ENCODE measurements at regions not wholly inside any gene's neighbourhood (a gene's known extent, or its start where the extent isn't known, plus 50 kb on each side); places are given as distances from the start of the nearest gene placed in this dataset.
"Not testable (repeated sequence)": the region's sequence is repeated elsewhere in the genome, so short reads cannot be mapped to it uniquely, and the experiment has no call there.

DNA sequence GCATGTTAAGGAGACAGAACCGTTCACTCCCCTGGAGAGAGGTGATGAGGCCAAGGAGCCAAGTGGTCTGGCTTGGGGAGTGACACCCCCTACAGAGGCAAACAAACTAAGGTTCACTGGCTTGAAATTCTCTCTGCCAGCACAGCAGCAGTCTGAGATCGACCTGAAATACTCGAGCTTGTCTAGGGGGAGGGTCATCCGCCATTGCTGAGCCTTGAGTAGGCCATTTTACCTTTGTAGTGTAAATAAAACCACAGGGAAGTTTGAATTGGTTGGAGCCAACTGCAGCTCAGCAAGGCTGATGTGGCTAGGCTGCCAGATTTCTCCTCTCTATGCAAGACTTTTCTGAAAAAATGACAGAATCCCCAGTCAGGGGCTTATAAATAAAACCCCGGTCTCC, 52.9 kb downstream of the CDY2B start:
- DNase-seq; H3K27ac ChIP-seq (ENCODE audit: low read depth in 1 of 2, low read length in 2 of 2); H3K4me3 Mint-ChIP-seq; H3K27ac Mint-ChIP-seq; H3K27me3 ChIP-seq (ENCODE audit: control insufficient read depth in 2 of 2, insufficient read depth in 2 of 2, low read length in 2 of 2); H3K4me3 ChIP-seq (replicated peaks in 1 of 3; ENCODE audit: low read depth in 2 of 3, low read length in 3 of 3); H3K9me3 ChIP-seq (replicated peaks in 1 of 2; ENCODE audit: control insufficient read depth in 1 of 2, insufficient read depth in 1 of 2, low read length in 2 of 2); H2AFZ ChIP-seq (ENCODE audit: insufficient read depth, low read depth, low read length, poor library complexity, severe bottlenecking); H3K79me2 ChIP-seq (ENCODE audit: insufficient read depth, low read length); intact Hi-C loops (cut with micrococcal nuclease); H3K4me1 Mint-ChIP-seq; H3K4me1 ChIP-seq (ENCODE audit: control insufficient read depth in 1 of 2, insufficient read depth in 2 of 2, low read length in 2 of 2); H3K36me3 Mint-ChIP-seq; H3K9ac ChIP-seq (ENCODE audit: insufficient read depth, low read length, poor library complexity, severe bottlenecking); H4K20me1 ChIP-seq (ENCODE audit: insufficient read depth, low read length); H3K9me3 Mint-ChIP-seq; H3K27me3 Mint-ChIP-seq (ENCODE audit: low read depth in 3 of 3); H3K36me3 ChIP-seq (replicated peaks in 1 of 2; ENCODE audit: control insufficient read depth in 1 of 2, insufficient read depth in 2 of 2, low read length in 2 of 2); H3K4me2 ChIP-seq (replicated peaks; ENCODE audit: extremely low read depth, low read length, poor library complexity, severe bottlenecking): not testable (repeated sequence)
- WGBS (ENCODE audit: insufficient coverage): no CpG with 5 or more reads among the region's 5 CpGs

- H3K9me3 ChIP-seq (replicated peaks in 1 of 2; ENCODE audit: control insufficient read depth in 1 of 2, insufficient read depth in 1 of 2, low read length in 2 of 2); H3K36me3 Mint-ChIP-seq; H3K27ac ChIP-seq (ENCODE audit: low read depth in 1 of 2, low read length in 2 of 2); H3K4me1 Mint-ChIP-seq; H3K9ac ChIP-seq (ENCODE audit: insufficient read depth, low read length, poor library complexity, severe bottlenecking); H3K4me3 Mint-ChIP-seq; intact Hi-C loops (cut with micrococcal nuclease); H3K4me1 ChIP-seq (ENCODE audit: control insufficient read depth in 1 of 2, insufficient read depth in 2 of 2, low read length in 2 of 2); H3K79me2 ChIP-seq (ENCODE audit: insufficient read depth, low read length); DNase-seq; H3K36me3 ChIP-seq (replicated peaks in 1 of 2; ENCODE audit: control insufficient read depth in 1 of 2, insufficient read depth in 2 of 2, low read length in 2 of 2); H3K27me3 Mint-ChIP-seq (ENCODE audit: low read depth in 3 of 3); H3K4me3 ChIP-seq (replicated peaks in 1 of 3; ENCODE audit: low read depth in 2 of 3, low read length in 3 of 3); H3K4me2 ChIP-seq (replicated peaks; ENCODE audit: extremely low read depth, low read length, poor library complexity, severe bottlenecking); H3K27me3 ChIP-seq (ENCODE audit: control insufficient read depth in 2 of 2, insufficient read depth in 2 of 2, low read length in 2 of 2); H3K9me3 Mint-ChIP-seq; H3K27ac Mint-ChIP-seq; H2AFZ ChIP-seq (ENCODE audit: insufficient read depth, low read depth, low read length, poor library complexity, severe bottlenecking); H4K20me1 ChIP-seq (ENCODE audit: insufficient read depth, low read length): not testable (repeated sequence)
- no CpG with 5 or more reads among the region's 4 CpGs for WGBS (ENCODE audit: insufficient coverage)
Observed at GRCh38 chrY:17819700-17820099, 60.3 kb downstream of the CDY2B start.

DNA sequence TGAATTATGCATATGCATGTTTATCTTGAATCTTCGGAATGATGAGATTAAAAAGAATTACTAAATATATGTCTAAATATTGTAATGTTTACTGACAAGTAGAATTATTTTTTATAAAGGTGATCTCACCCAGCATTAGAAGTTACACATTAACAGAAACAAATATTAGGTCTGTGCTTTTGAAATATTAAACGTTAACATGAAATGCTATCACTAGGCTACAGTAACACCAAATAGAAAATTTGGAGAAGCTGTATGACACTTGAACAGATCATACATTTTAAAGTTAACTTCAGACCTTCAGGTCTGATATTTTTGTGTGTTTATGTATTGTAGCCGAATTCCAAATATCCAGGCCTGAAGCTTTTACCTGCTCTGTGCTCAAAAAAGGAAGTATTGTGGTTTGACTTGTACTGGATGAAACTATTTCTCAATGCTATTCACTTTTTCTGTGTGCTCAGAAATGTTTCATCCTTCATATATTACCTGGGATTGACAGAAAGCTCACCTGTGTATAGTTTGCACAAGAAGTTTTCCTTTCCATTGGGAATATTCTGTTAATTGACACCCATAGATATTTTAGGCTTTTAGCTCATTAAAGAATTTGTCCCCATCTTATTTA, 60.9 kb downstream of the CDY2B start:
- intact Hi-C loops (cut with micrococcal nuclease); H2AFZ ChIP-seq (ENCODE audit: insufficient read depth, low read depth, low read length, poor library complexity, severe bottlenecking); H3K9ac ChIP-seq (ENCODE audit: insufficient read depth, low read length, poor library complexity, severe bottlenecking); H3K27ac ChIP-seq (ENCODE audit: low read depth in 1 of 2, low read length in 2 of 2); H3K27me3 ChIP-seq (ENCODE audit: control insufficient read depth in 2 of 2, insufficient read depth in 2 of 2, low read length in 2 of 2); H3K36me3 ChIP-seq (replicated peaks in 1 of 2; ENCODE audit: control insufficient read depth in 1 of 2, insufficient read depth in 2 of 2, low read length in 2 of 2); H3K4me3 Mint-ChIP-seq; H3K4me1 Mint-ChIP-seq; H3K36me3 Mint-ChIP-seq; H3K79me2 ChIP-seq (ENCODE audit: insufficient read depth, low read length); H3K27ac Mint-ChIP-seq; DNase-seq; H3K9me3 Mint-ChIP-seq; H3K4me2 ChIP-seq (replicated peaks; ENCODE audit: extremely low read depth, low read length, poor library complexity, severe bottlenecking); H3K9me3 ChIP-seq (replicated peaks in 1 of 2; ENCODE audit: control insufficient read depth in 1 of 2, insufficient read depth in 1 of 2, low read length in 2 of 2); H3K4me3 ChIP-seq (replicated peaks in 1 of 3; ENCODE audit: low read depth in 2 of 3, low read length in 3 of 3); H4K20me1 ChIP-seq (ENCODE audit: insufficient read depth, low read length); H3K4me1 ChIP-seq (ENCODE audit: control insufficient read depth in 1 of 2, insufficient read depth in 2 of 2, low read length in 2 of 2); H3K27me3 Mint-ChIP-seq (ENCODE audit: low read depth in 3 of 3): not testable (repeated sequence)
- WGBS (ENCODE audit: insufficient coverage): no CpG with 5 or more reads among the region's 3 CpGs

DNA sequence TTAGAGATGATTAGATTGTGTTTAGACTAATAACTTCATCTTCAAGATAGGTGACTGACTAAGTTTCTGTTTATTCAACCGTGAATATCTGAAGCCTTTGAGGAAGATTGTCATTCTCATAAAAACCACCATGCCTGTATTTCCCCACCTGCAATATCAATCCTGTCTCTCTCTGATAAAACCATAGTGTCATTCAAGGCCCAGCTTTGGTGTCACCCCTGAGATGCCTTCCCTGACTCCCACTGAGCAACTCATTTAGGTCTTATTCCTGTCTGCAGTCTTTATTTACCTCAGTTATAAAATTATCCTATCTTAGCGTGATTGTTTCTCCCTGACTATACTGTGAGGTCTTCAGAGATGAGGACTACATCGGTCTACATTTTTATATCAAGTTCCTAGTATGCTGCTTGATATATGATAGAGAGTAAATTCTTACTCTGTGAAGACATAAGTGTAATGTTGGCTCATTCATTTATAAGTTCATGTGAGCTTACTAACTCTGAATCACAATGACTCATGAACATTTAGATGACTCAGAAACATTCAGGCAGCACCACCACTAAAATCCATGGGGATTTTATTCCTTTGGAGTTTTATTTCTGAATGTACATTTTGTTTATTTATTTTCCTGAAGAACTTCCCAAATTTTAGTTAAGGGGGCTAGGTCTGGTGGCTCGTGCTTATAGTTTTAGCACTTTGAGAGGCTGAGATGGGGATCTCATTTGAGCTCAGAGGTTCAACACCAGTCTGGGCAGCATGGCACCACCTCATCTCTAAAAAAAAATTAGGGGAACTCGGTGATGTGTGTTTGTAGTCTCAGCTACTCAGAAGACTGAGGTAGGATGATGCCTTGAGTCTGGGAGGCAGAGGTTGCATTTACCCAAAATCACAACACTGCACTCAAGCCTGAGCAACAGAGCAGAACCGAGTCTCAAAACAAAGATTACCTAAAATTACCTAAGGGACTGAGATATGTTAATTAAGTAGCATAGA, 62.6 kb downstream of the CDY2B start:
- H3K4me2 ChIP-seq (replicated peaks; ENCODE audit: extremely low read depth, low read length, poor library complexity, severe bottlenecking); intact Hi-C loops (cut with micrococcal nuclease); H3K4me1 ChIP-seq (ENCODE audit: control insufficient read depth in 1 of 2, insufficient read depth in 2 of 2, low read length in 2 of 2); H3K27me3 ChIP-seq (ENCODE audit: control insufficient read depth in 2 of 2, insufficient read depth in 2 of 2, low read length in 2 of 2); H3K36me3 ChIP-seq (replicated peaks in 1 of 2; ENCODE audit: control insufficient read depth in 1 of 2, insufficient read depth in 2 of 2, low read length in 2 of 2); H3K4me1 Mint-ChIP-seq; H3K4me3 Mint-ChIP-seq; H3K9ac ChIP-seq (ENCODE audit: insufficient read depth, low read length, poor library complexity, severe bottlenecking); H4K20me1 ChIP-seq (ENCODE audit: insufficient read depth, low read length); H3K9me3 ChIP-seq (replicated peaks in 1 of 2; ENCODE audit: control insufficient read depth in 1 of 2, insufficient read depth in 1 of 2, low read length in 2 of 2); H2AFZ ChIP-seq (ENCODE audit: insufficient read depth, low read depth, low read length, poor library complexity, severe bottlenecking); H3K9me3 Mint-ChIP-seq; H3K27ac Mint-ChIP-seq; H3K4me3 ChIP-seq (replicated peaks in 1 of 3; ENCODE audit: low read depth in 2 of 3, low read length in 3 of 3); H3K27me3 Mint-ChIP-seq (ENCODE audit: low read depth in 3 of 3); H3K79me2 ChIP-seq (ENCODE audit: insufficient read depth, low read length); H3K36me3 Mint-ChIP-seq; H3K27ac ChIP-seq (ENCODE audit: low read depth in 1 of 2, low read length in 2 of 2); DNase-seq: not testable (repeated sequence)
- WGBS (ENCODE audit: insufficient coverage): no CpG with 5 or more reads among the region's 6 CpGs
